H9 (cell line): ENCODE measurements at regions not wholly inside any gene's neighbourhood (a gene's known extent, or its start where the extent isn't known, plus 50 kb on each side); places are given as distances from the start of the nearest gene placed in this dataset.

Experiments used
- DNase-seq: peaks from one replicate; pipeline ENCODE4 v3.0.0-alpha.2; 2017
- H2AFZ ChIP-seq: one replicate; pipeline ENCODE4 v1.6.1; 2013; ENCODE audit warnings: mild to moderate bottlenecking, low read length, control low read depth, moderate library complexity
- H2AK5ac ChIP-seq: 2 replicates; pipeline ENCODE4 v1.6.1; 2013; ENCODE audit warnings: low read length, control low read depth, mixed read lengths; ENCODE audit not compliant: insufficient read length
- H2BK120ac ChIP-seq: one replicate; pipeline ENCODE4 v1.6.1; 2013; ENCODE audit warnings: low read depth, mild to moderate bottlenecking, low read length, control low read depth, inconsistent platforms; ENCODE audit not compliant: poor library complexity, severe bottlenecking
- H2BK12ac ChIP-seq: 2 replicates; pipeline ENCODE4 v1.6.1; 2013; ENCODE audit warnings: low read length, control low read depth, mixed read lengths, low read depth; ENCODE audit not compliant: insufficient read length
- H2BK15ac ChIP-seq: 2 replicates; pipeline ENCODE4 v1.6.1; 2013; ENCODE audit warnings: low read depth, low read length, control low read depth
- H2BK20ac ChIP-seq: one replicate; pipeline ENCODE4 v1.6.1; 2013; ENCODE audit warnings: low read depth, mild to moderate bottlenecking, low read length, control low read depth, inconsistent platforms; ENCODE audit not compliant: poor library complexity, severe bottlenecking
- H2BK5ac ChIP-seq: 2 replicates; pipeline ENCODE4 v1.6.1; 2013; ENCODE audit warnings: low read length, control low read depth, mixed read lengths; ENCODE audit not compliant: insufficient read length
- H3K14ac ChIP-seq: 2 replicates; pipeline ENCODE4 v1.6.1; 2013; ENCODE audit warnings: low read length, control low read depth; ENCODE audit not compliant: insufficient read depth
- H3K18ac ChIP-seq: 2 replicates; pipeline ENCODE4 v1.6.1; 2013; ENCODE audit warnings: low read depth, mild to moderate bottlenecking, mixed read lengths, low read length, control low read depth; ENCODE audit not compliant: insufficient read length
- H3K23ac ChIP-seq: 2 replicates; pipeline ENCODE4 v1.6.1; 2013; ENCODE audit warnings: low read length, control low read depth, mixed read lengths, low read depth; ENCODE audit not compliant: insufficient read length
- H3K23me2 ChIP-seq: 2 replicates; pipeline ENCODE4 v1.6.1; 2013; ENCODE audit warnings: low read depth, mild to moderate bottlenecking, mixed read lengths, low read length, control low read depth; ENCODE audit not compliant: insufficient read length, poor library complexity, severe bottlenecking
- H3K27ac ChIP-seq: 2 replicates; pipeline ENCODE4 v1.5.1; 2013; ENCODE audit warnings: low read length, control low read depth, mixed read lengths, low read depth; ENCODE audit not compliant: insufficient read length
- H3K27me3 ChIP-seq: 2 replicates; pipeline ENCODE4 v1.6.1; 2013; ENCODE audit warnings: low read length, control low read depth, inconsistent platforms; ENCODE audit not compliant: insufficient read depth
- H3K4ac ChIP-seq: 2 replicates; pipeline ENCODE4 v1.6.1; 2013; ENCODE audit warnings: low read depth, mild to moderate bottlenecking, control low read depth, inconsistent platforms, low read length, moderate library complexity
- H3K4me1 ChIP-seq: 2 replicates; pipeline ENCODE4 v1.6.1; 2013; ENCODE audit warnings: low read length, control low read depth, inconsistent platforms; ENCODE audit not compliant: insufficient read depth
- H3K4me2 ChIP-seq: 2 replicates; pipeline ENCODE4 v1.6.1; 2013; ENCODE audit warnings: low read length, control low read depth, mixed read lengths; ENCODE audit not compliant: insufficient read length, insufficient read depth
- H3K56ac ChIP-seq: 2 replicates; pipeline ENCODE4 v1.6.1; 2013; ENCODE audit warnings: low read depth, mild to moderate bottlenecking, mixed read lengths, low read length, control low read depth; ENCODE audit not compliant: insufficient read length
- H3K79me1 ChIP-seq: 2 replicates; pipeline ENCODE4 v1.6.1; 2013; ENCODE audit warnings: low read depth, mild to moderate bottlenecking, moderate library complexity, low read length, control low read depth, inconsistent platforms; ENCODE audit not compliant: insufficient read depth, poor library complexity, severe bottlenecking
- H3K79me2 ChIP-seq: 2 replicates; pipeline ENCODE4 v1.6.1; 2013; ENCODE audit warnings: low read length, control low read depth, inconsistent platforms; ENCODE audit not compliant: insufficient read depth
- H3K9ac ChIP-seq: 2 replicates; pipeline ENCODE4 v1.6.1; 2013; ENCODE audit warnings: low read length, control low read depth, mixed read lengths; ENCODE audit not compliant: insufficient read length; ENCODE audit errors: extremely low read depth
- H3K9me3 ChIP-seq: one replicate; pipeline ENCODE4 v1.6.1; 2013; ENCODE audit warnings: low read depth, low read length, inconsistent platforms; ENCODE audit not compliant: control insufficient read depth
- H3T11ph ChIP-seq: one replicate; pipeline ENCODE4 v1.6.1; 2013; ENCODE audit warnings: mild to moderate bottlenecking, low read length, control low read depth, inconsistent platforms
- H4K20me1 ChIP-seq: one replicate; pipeline ENCODE4 v1.6.1; 2013; ENCODE audit not compliant: control insufficient read depth, insufficient read length, insufficient read depth
- H4K5ac ChIP-seq: 2 replicates; pipeline ENCODE4 v1.6.1; 2013; ENCODE audit warnings: low read depth, mild to moderate bottlenecking, mixed read lengths, low read length, control low read depth; ENCODE audit not compliant: insufficient read length
- H4K8ac ChIP-seq: replicated peaks from 2 replicates; pipeline ENCODE4 v1.6.1; 2013; ENCODE audit warnings: low read length, control low read depth, mixed read lengths, low read depth; ENCODE audit not compliant: insufficient read length
- H4K91ac ChIP-seq: 2 replicates; pipeline ENCODE4 v1.6.1; 2013; ENCODE audit warnings: low read depth, mild to moderate bottlenecking, moderate library complexity, mixed read lengths, low read length, control low read depth; ENCODE audit not compliant: insufficient read length
- H3K27ac Mint-ChIP-seq, 3 experiments: 2 replicates in 2 of 3; 3 replicates in 1 of 3; pipeline ENCODE4 v1.8.0; 2020 to 2021; ENCODE audit warnings: mixed read lengths in 3 of 3, mild to moderate bottlenecking in 1 of 3, moderate library complexity in 1 of 3
- H3K27me3 Mint-ChIP-seq: 2 replicates; pipeline ENCODE4 v1.8.0; 2021; ENCODE audit warnings: low read depth, mild to moderate bottlenecking, moderate library complexity, mixed read lengths
- H3K36me3 Mint-ChIP-seq, 3 experiments: 2 replicates in 2 of 3; 3 replicates in 1 of 3; pipeline ENCODE4 v1.8.0; 2020 to 2021; ENCODE audit warnings: low read depth in 3 of 3, mixed read lengths in 3 of 3; ENCODE audit not compliant: insufficient read depth in 1 of 3
- H3K4me1 Mint-ChIP-seq, 2 experiments: 2 replicates each; pipeline ENCODE4 v1.8.0; 2020; ENCODE audit warnings: mixed read lengths in 2 of 2
- H3K4me3 Mint-ChIP-seq, 2 experiments: 2 replicates in 1 of 2; 3 replicates in 1 of 2; pipeline ENCODE4 v1.8.0; 2020 to 2021; ENCODE audit warnings: mild to moderate bottlenecking in 2 of 2, mixed read lengths in 2 of 2, moderate library complexity in 1 of 2
- H3K9me3 Mint-ChIP-seq, 2 experiments: 2 replicates in 1 of 2; 3 replicates in 1 of 2; pipeline ENCODE4 v1.8.0; 2020; ENCODE audit warnings: mild to moderate bottlenecking in 2 of 2, mixed read lengths in 2 of 2, moderate library complexity in 1 of 2
- CTCF ChIP-seq: fragments of 200-600 bp; sonication (generic); conservative IDR thresholded peaks from 3 replicates; pipeline ENCODE4 v1.8.0; 2021; ENCODE audit warnings: antibody characterized with exemption, mild to moderate bottlenecking
- WGBS: extraction: QIAGEN DNeasy Blood & Tissue Kit; methylation state at CpG from one replicate; pipeline ENCODE4 v1.1.7; 2013; ENCODE audit warnings: missing lambda C conversion rate, low lambda C conversion rate, mixed read lengths; ENCODE audit not compliant: insufficient read length; ENCODE audit errors: extremely low coverage; 5-methylcytosine and 5-hydroxymethylcytosine counted together

GRCh38 chr14:98138666-98139065, 1133.3 kb downstream of the BCL11B start:
- H3K4me1 Mint-ChIP-seq = peaks cover 29 to 31% of the 10 kb centered on the region in 2 experiments
- Histone ChIP-seq H3K4me2 (no peak overlapping the region), H3K4ac (no peak overlapping the region), H2BK15ac (no peak overlapping the region), H2BK20ac (no peak overlapping the region), H3K27me3 (no peaks in the 10 kb centered on the region), H3K9ac (no peak overlapping the region), H2BK120ac (no peak overlapping the region), H3T11ph (no peak overlapping the region), H3K23ac (no peak overlapping the region), H3K14ac (no peak overlapping the region), H2BK5ac (no peak overlapping the region), H4K5ac (no peak overlapping the region), H4K91ac (no peak overlapping the region), H4K20me1 (no peaks in the 10 kb centered on the region), H3K9me3 (no peaks in the 10 kb centered on the region), H2AK5ac (no peak overlapping the region), H3K79me1 (no peaks in the 10 kb centered on the region), H3K79me2 (no peaks in the 10 kb centered on the region), H3K56ac (no peak overlapping the region), H3K27ac (no peak overlapping the region), H3K4me1 (no peaks in the 10 kb centered on the region; the same call in 1 of the 2 replicates), H3K18ac (no peak overlapping the region), H2AFZ (no peak overlapping the region), H3K23me2 (no peaks in the 10 kb centered on the region), H2BK12ac (no peak overlapping the region), H4K8ac (no peak overlapping the region)
- WGBS = no CpG with 5 or more reads among the region's 6 CpGs
- no peaks in the 10 kb centered on the region for H3K27me3 Mint-ChIP-seq
- H3K27ac Mint-ChIP-seq = no peak overlapping the region
- H3K4me3 Mint-ChIP-seq = no peak overlapping the region
- peak; percentile 62 for DNase-seq
- no peaks in the 10 kb centered on the region for H3K9me3 Mint-ChIP-seq
- no peaks in the 10 kb centered on the region for H3K36me3 Mint-ChIP-seq
- TF ChIP-seq CTCF = peak; percentile 90
